GM12892 (cell line): ENCODE measurements at regions not wholly inside any gene's neighbourhood (a gene's known extent, or its start where the extent isn't known, plus 50 kb on each side); places are given as distances from the start of the nearest gene placed in this dataset.

ENCODE experiments used
- DNase-seq: peaks from one replicate; pipeline ENCODE4 v3.0.0; 2011; ENCODE audit not compliant: insufficient read length
- FAIRE-seq: peaks from 2 replicates; lab custom pipeline; 2011; peaks lifted over from hg19 to GRCh38; lab: Jason Lieb, UNC
- POLR2A ChIP-seq: IDR thresholded peaks from 2 replicates; pipeline ENCODE4 v1.6.1; 2011; ENCODE audit warnings: low read depth, low read length, control low read depth
- POLR2AphosphoS5 ChIP-seq: IDR thresholded peaks from 2 replicates; pipeline ENCODE4 v1.6.1; 2011; ENCODE audit warnings: low read depth, low read length, control low read depth
- TAF1 ChIP-seq: IDR thresholded peaks from 2 replicates; pipeline ENCODE4 v1.6.1; 2011; ENCODE audit warnings: low read depth, mild to moderate bottlenecking, control low read depth, low read length, borderline replicate concordance

GRCh38 chr20:1724901-1725300, 67.3 kb upstream of the SIRPG start:
- DNase-seq (no peak), FAIRE-seq (no peak)
- no peak for TF ChIP-seq TAF1
- no peak for TF ChIP-seq POLR2A
- TF ChIP-seq POLR2AphosphoS5 = no peak

GRCh38 chr20:1722513-1723050, 65.0 kb upstream of the SIRPG start:
- FAIRE-seq (no peak), DNase-seq (no peak)
- TF ChIP-seq POLR2A (no peak), POLR2AphosphoS5 (no peak), TAF1 (no peak)

- FAIRE-seq (peak; percentile 67), DNase-seq (no peak)
- TF ChIP-seq TAF1 = no peak
- TF ChIP-seq POLR2AphosphoS5 = no peak
- TF ChIP-seq POLR2A = no peak
These were observed 64.3 kb upstream of the SIRPG start for GRCh38 chr20:1721687-1722512.

- FAIRE-seq (no peak), DNase-seq (no peak)
- no peak for TF ChIP-seq POLR2AphosphoS5
- no peak for TF ChIP-seq POLR2A
- no peak for TF ChIP-seq TAF1
These were observed 63.4 kb upstream of the SIRPG start for GRCh38 chr20:1720845-1721475.

GRCh38 chr20:1720226-1720625, 62.6 kb upstream of the SIRPG start:
- DNase-seq = no peak
- FAIRE-seq = no peak
- TF ChIP-seq TAF1 = no peak
- no peak for TF ChIP-seq POLR2AphosphoS5
- TF ChIP-seq POLR2A = no peak

- TF ChIP-seq TAF1 (no peak), POLR2A (no peak), POLR2AphosphoS5 (no peak)
- DNase-seq (no peak), FAIRE-seq (no peak)
These were observed 61.2 kb upstream of the SIRPG start for GRCh38 chr20:1718604-1719384.

- DNase-seq = no peak
- FAIRE-seq = no peak
- TF ChIP-seq TAF1 (no peak), POLR2A (no peak), POLR2AphosphoS5 (no peak)
These were observed 55.4 kb upstream of the SIRPG start for GRCh38 chr20:1712634-1713624.

GRCh38 chr20:1711826-1712601, 54.4 kb upstream of the SIRPG start:
- FAIRE-seq (no peak), DNase-seq (no peak)
- TF ChIP-seq TAF1 = no peak
- TF ChIP-seq POLR2A = no peak
- TF ChIP-seq POLR2AphosphoS5 = no peak

- DNase-seq (no peak), FAIRE-seq (no peak)
- no peak for TF ChIP-seq POLR2AphosphoS5
- no peak for TF ChIP-seq POLR2A
- no peak for TF ChIP-seq TAF1
These were observed 53.7 kb upstream of the SIRPG start for GRCh38 chr20:1711266-1711665.
